Vagina (tissue), 2 donors: ENCODE measurements at regions not wholly inside any gene's neighbourhood (a gene's known extent, or its start where the extent isn't known, plus 50 kb on each side); places are given as distances from the start of the nearest gene placed in this dataset.

Experiments
- POLR2A ChIP-seq, 2 donors: fragments of 450-650 bp; IDR thresholded peaks; one replicate each; pipeline ENCODE4 v1.6.1; 2017; ENCODE audit warnings: antibody characterized with exemption in 2 of 2, mild to moderate bottlenecking in 2 of 2, moderate library complexity in 2 of 2
- POLR2AphosphoS5 ChIP-seq, 2 donors: sonication (generic); formaldehyde crosslinking; IDR thresholded peaks; one replicate each; pipeline ENCODE4 v1.9.0; 2017; ENCODE audit warnings: antibody characterized with exemption in 2 of 2, mild to moderate bottlenecking in 2 of 2, low read depth in 1 of 2; ENCODE audit not compliant: insufficient read depth in 1 of 2
- TF ChIP-seq, protein P1 (sequence below), 3 experiments: fragments of 450-650 bp in 2 of 3; fragments of 200-600 bp in 1 of 3; sonication (generic) in 1 of 3; IDR thresholded peaks; one replicate each; pipeline ENCODE4 v1.5.1; 2017 to 2019; ENCODE audit warnings: antibody characterized with exemption in 3 of 3, mild to moderate bottlenecking in 2 of 3, moderate library complexity in 2 of 3

DNA sequence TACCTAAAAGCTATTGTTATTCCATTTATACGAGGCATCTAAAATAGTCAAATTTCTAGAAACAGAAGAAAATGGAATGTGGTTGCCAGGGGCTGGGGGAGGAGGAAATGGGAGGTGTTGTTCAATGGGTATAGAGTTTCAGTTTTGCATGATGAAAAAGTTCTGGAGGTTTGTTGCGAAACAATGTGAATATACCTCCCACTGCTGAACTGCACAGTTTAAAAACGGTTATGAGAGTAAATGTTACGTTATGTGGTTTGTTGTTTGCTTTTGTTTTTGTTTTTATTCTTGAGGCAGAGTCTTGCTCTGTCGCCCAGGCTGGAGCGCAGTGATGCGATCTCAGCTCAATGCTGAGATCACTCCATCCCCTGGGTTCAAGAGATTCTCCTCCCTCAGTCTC is 64.9 kb upstream of the NRBF2 start:
- TF ChIP-seq, protein P1, sequence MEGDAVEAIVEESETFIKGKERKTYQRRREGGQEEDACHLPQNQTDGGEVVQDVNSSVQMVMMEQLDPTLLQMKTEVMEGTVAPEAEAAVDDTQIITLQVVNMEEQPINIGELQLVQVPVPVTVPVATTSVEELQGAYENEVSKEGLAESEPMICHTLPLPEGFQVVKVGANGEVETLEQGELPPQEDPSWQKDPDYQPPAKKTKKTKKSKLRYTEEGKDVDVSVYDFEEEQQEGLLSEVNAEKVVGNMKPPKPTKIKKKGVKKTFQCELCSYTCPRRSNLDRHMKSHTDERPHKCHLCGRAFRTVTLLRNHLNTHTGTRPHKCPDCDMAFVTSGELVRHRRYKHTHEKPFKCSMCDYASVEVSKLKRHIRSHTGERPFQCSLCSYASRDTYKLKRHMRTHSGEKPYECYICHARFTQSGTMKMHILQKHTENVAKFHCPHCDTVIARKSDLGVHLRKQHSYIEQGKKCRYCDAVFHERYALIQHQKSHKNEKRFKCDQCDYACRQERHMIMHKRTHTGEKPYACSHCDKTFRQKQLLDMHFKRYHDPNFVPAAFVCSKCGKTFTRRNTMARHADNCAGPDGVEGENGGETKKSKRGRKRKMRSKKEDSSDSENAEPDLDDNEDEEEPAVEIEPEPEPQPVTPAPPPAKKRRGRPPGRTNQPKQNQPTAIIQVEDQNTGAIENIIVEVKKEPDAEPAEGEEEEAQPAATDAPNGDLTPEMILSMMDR (IDR thresholded peaks at IDR 0.05), result no peak
- no peak for TF ChIP-seq POLR2AphosphoS5 (IDR thresholded peaks at IDR 0.05; ENCODE audit: insufficient read depth in 1 of 2, low read depth in 1 of 2)
- TF ChIP-seq POLR2A (IDR thresholded peaks at IDR 0.05), result no peak
